ENCODE measurements at regions not wholly inside any gene's neighbourhood (a gene's known extent, or its start where the extent isn't known, plus 50 kb on each side); places are given as distances from the start of the nearest gene placed in this dataset.

GRCh38 chr3:72191209-72191960, 406.4 kb upstream of the PROK2 start:
- Histone ChIP-seq H3K9ac (no peak overlapping the region), H3K36me3 (no peaks in the 10 kb centered on the region), H3K4me2 (no peak overlapping the region), H3K9me3 (peaks cover 6% of the 10 kb centered on the region; the same call in 1 of the 2 replicates), H3K4me1 (peaks cover 5% of the 10 kb centered on the region), H4K20me1 (no peaks in the 10 kb centered on the region), H3K27me3 (no peaks in the 10 kb centered on the region), H3K27ac (no peak overlapping the region), H3K4me3 (no peak overlapping the region)
- TF ChIP-seq Cebpa-rat (IDR thresholded peaks at IDR 0.05): no peak

- Histone ChIP-seq H3K27ac (no peak overlapping the region), H3K36me3 (no peaks in the 10 kb centered on the region), H3K4me2 (no peak overlapping the region), H3K27me3 (no peaks in the 10 kb centered on the region), H4K20me1 (no peaks in the 10 kb centered on the region), H3K4me3 (no peak overlapping the region), H3K4me1 (peaks cover 13% of the 10 kb centered on the region), H3K9ac (no peak overlapping the region), H3K9me3 (peaks cover 6% of the 10 kb centered on the region; the same call in 1 of the 2 replicates)
- TF ChIP-seq Cebpa-rat (IDR thresholded peaks at IDR 0.05): no peak
These were observed 405.1 kb upstream of the PROK2 start for GRCh38 chr3:72190050-72190449.

- no peaks in the 10 kb centered on the region for H3K36me3 ChIP-seq
- no peak overlapping the region for H3K9ac ChIP-seq
- no peaks in the 10 kb centered on the region for H3K27me3 ChIP-seq
- no peak overlapping the region for H3K4me3 ChIP-seq
- H3K9me3 ChIP-seq: peaks cover 7% of the 10 kb centered on the region; the same call in 1 of the 2 replicates
- no peak for TF ChIP-seq Cebpa-rat (IDR thresholded peaks at IDR 0.05)
- no peaks in the 10 kb centered on the region for H4K20me1 ChIP-seq
- H3K27ac ChIP-seq: no peak overlapping the region
- H3K4me2 ChIP-seq: no peak overlapping the region
- H3K4me1 ChIP-seq: peaks cover 13% of the 10 kb centered on the region
These were observed 404.4 kb upstream of the PROK2 start for GRCh38 chr3:72189339-72189738.

GRCh38 chr3:72188536-72188935, 403.6 kb upstream of the PROK2 start:
- Histone ChIP-seq H3K9ac (no peak overlapping the region), H3K27me3 (no peaks in the 10 kb centered on the region), H3K4me2 (no peak overlapping the region), H3K36me3 (no peaks in the 10 kb centered on the region), H3K4me1 (peaks cover 13% of the 10 kb centered on the region), H3K4me3 (no peak overlapping the region), H4K20me1 (no peaks in the 10 kb centered on the region), H3K27ac (no peak overlapping the region), H3K9me3 (peaks cover 15% of the 10 kb centered on the region)
- TF ChIP-seq Cebpa-rat (IDR thresholded peaks at IDR 0.05): no peak

- no peak overlapping the region for H3K27ac ChIP-seq
- H3K4me1 ChIP-seq: peaks cover 13% of the 10 kb centered on the region
- H3K4me3 ChIP-seq: no peak overlapping the region
- H3K4me2 ChIP-seq: 0 out of 2 replicates have a peak overlapping the region, but pooled peaks have one; percentile 38
- peaks cover 9% of the 10 kb centered on the region for H3K9me3 ChIP-seq
- no peaks in the 10 kb centered on the region for H3K27me3 ChIP-seq
- H3K9ac ChIP-seq: no peak overlapping the region
- no peaks in the 10 kb centered on the region for H4K20me1 ChIP-seq
- H3K36me3 ChIP-seq: no peaks in the 10 kb centered on the region
- TF ChIP-seq Cebpa-rat (IDR thresholded peaks at IDR 0.05): no peak
These were observed 402.2 kb upstream of the PROK2 start for GRCh38 chr3:72187131-72187530.

- H4K20me1 ChIP-seq: no peaks in the 10 kb centered on the region
- no peak overlapping the region for H3K4me3 ChIP-seq
- H3K4me1 ChIP-seq: peaks cover 13% of the 10 kb centered on the region
- H3K27ac ChIP-seq: no peak overlapping the region
- H3K27me3 ChIP-seq: no peaks in the 10 kb centered on the region
- H3K9me3 ChIP-seq: peaks cover 9% of the 10 kb centered on the region
- no peak for TF ChIP-seq Cebpa-rat (IDR thresholded peaks at IDR 0.05)
- no peaks in the 10 kb centered on the region for H3K36me3 ChIP-seq
- no peak overlapping the region for H3K9ac ChIP-seq
- peak overlapping the region; percentile 38 for H3K4me2 ChIP-seq
These were observed 401.5 kb upstream of the PROK2 start for GRCh38 chr3:72186400-72186855.

GRCh38 chr3:72185549-72186399, 400.8 kb upstream of the PROK2 start:
- H3K4me2 ChIP-seq: peak overlapping the region; percentile 38
- H3K9me3 ChIP-seq: peaks cover 9% of the 10 kb centered on the region
- no peak for TF ChIP-seq Cebpa-rat (IDR thresholded peaks at IDR 0.05)
- no peak overlapping the region for H3K9ac ChIP-seq
- H4K20me1 ChIP-seq: no peaks in the 10 kb centered on the region
- peaks cover 13% of the 10 kb centered on the region for H3K4me1 ChIP-seq
- H3K27ac ChIP-seq: no peak overlapping the region
- no peaks in the 10 kb centered on the region for H3K36me3 ChIP-seq
- no peaks in the 10 kb centered on the region for H3K27me3 ChIP-seq
- no peak overlapping the region for H3K4me3 ChIP-seq

- TF ChIP-seq Cebpa-rat (IDR thresholded peaks at IDR 0.05): no peak
- no peaks in the 10 kb centered on the region for H3K27me3 ChIP-seq
These were observed 398.5 kb upstream of the PROK2 start for GRCh38 chr3:72183489-72183888.

GRCh38 chr3:72182206-72182605, 397.3 kb upstream of the PROK2 start:
- peaks cover 9% of the 10 kb centered on the region for H3K9me3 ChIP-seq
- no peak overlapping the region for H3K9ac ChIP-seq
- H3K36me3 ChIP-seq: no peaks in the 10 kb centered on the region
- H4K20me1 ChIP-seq: 0 out of 2 replicates have a peak, but pooled peaks cover under 1% of the 10 kb centered on the region
- no peak overlapping the region for H3K4me2 ChIP-seq
- no peak overlapping the region for H3K27ac ChIP-seq
- no peak for TF ChIP-seq Cebpa-rat (IDR thresholded peaks at IDR 0.05)
- H3K4me1 ChIP-seq: peaks cover 30% of the 10 kb centered on the region
- no peak overlapping the region for H3K4me3 ChIP-seq
- no peaks in the 10 kb centered on the region for H3K27me3 ChIP-seq

More at GRCh38 chr3:72183489-72183888, 398.5 kb upstream of the PROK2 start:
- Histone ChIP-seq H4K20me1 (no peaks in the 10 kb centered on the region), H3K4me3 (no peak overlapping the region), H3K9ac (no peak overlapping the region), H3K27ac (no peak overlapping the region), H3K9me3 (peaks cover 9% of the 10 kb centered on the region), H3K36me3 (no peaks in the 10 kb centered on the region), H3K4me1 (peaks cover 17% of the 10 kb centered on the region), H3K4me2 (no peak overlapping the region)

GRCh38 chr3:72181251-72181650, 396.3 kb upstream of the PROK2 start:
- peaks cover 33% of the 10 kb centered on the region for H3K4me1 ChIP-seq

More at GRCh38 chr3:72181251-72181650, 396.3 kb upstream of the PROK2 start:
- no peaks in the 10 kb centered on the region for H3K27me3 ChIP-seq
- no peak overlapping the region for H3K4me2 ChIP-seq
- peaks cover 9% of the 10 kb centered on the region for H3K9me3 ChIP-seq
- no peaks in the 10 kb centered on the region for H3K36me3 ChIP-seq
- TF ChIP-seq Cebpa-rat (IDR thresholded peaks at IDR 0.05): no peak
- H3K4me3 ChIP-seq: no peak overlapping the region
- H4K20me1 ChIP-seq: 0 out of 2 replicates have a peak, but pooled peaks cover 6% of the 10 kb centered on the region
- no peak overlapping the region for H3K27ac ChIP-seq
- no peak overlapping the region for H3K9ac ChIP-seq

Data from BLaER1 (cell line).